NB4 (cell line): ENCODE measurements at regions not wholly inside any gene's neighbourhood (a gene's known extent, or its start where the extent isn't known, plus 50 kb on each side); places are given as distances from the start of the nearest gene placed in this dataset.

ENCODE experiments used
- DNase-seq: peaks from one replicate; pipeline ENCODE4 v3.0.0; 2010; ENCODE audit warnings: low read depth
- H3K4me3 ChIP-seq: one replicate; pipeline ENCODE4 v1.5.1; 2011; ENCODE audit warnings: mild to moderate bottlenecking, low read depth, low read length, moderate library complexity
- CTCF ChIP-seq: IDR thresholded peaks from one replicate; pipeline ENCODE4 v1.5.1; 2012; ENCODE audit warnings: low read depth, low read length
- MAX ChIP-seq: IDR thresholded peaks from 2 replicates; pipeline ENCODE4 v1.6.1; 2011; ENCODE audit warnings: low read depth, low read length
- MYC ChIP-seq: IDR thresholded peaks from 2 replicates; pipeline ENCODE4 v1.6.1; 2011; ENCODE audit warnings: low read depth, low read length
- POLR2A ChIP-seq: IDR thresholded peaks from 2 replicates; pipeline ENCODE4 v1.6.1; 2011; ENCODE audit warnings: mild to moderate bottlenecking; ENCODE audit not compliant: insufficient read length; ENCODE audit errors: extremely low read depth

GRCh38 chr15:94747510-94747909 lies 516.1 kb downstream of the MCTP2 start:
- no peak for DNase-seq
- H3K4me3 ChIP-seq, result no peak overlapping the region
- no peak for TF ChIP-seq MAX
- TF ChIP-seq CTCF, result no peak
- no peak for TF ChIP-seq POLR2A
- no peak for TF ChIP-seq MYC

GRCh38 chr15:94749811-94750617 lies 518.7 kb downstream of the MCTP2 start:
- no peak overlapping the region for H3K4me3 ChIP-seq
- TF ChIP-seq CTCF, result no peak
- no peak for TF ChIP-seq MYC
- no peak for TF ChIP-seq MAX
- no peak for DNase-seq

- TF ChIP-seq MAX, result no peak
- TF ChIP-seq POLR2A, result no peak
- TF ChIP-seq CTCF, result no peak
- TF ChIP-seq MYC, result no peak
- DNase-seq, result no peak
- no peak overlapping the region for H3K4me3 ChIP-seq
Measured at GRCh38 chr15:94760348-94760747, 529.0 kb downstream of the MCTP2 start.

GRCh38 chr15:94761574-94761973 lies 530.2 kb downstream of the MCTP2 start:
- TF ChIP-seq POLR2A, result no peak
- TF ChIP-seq CTCF, result no peak
- no peak for TF ChIP-seq MAX
- no peak for TF ChIP-seq MYC

GRCh38 chr15:94769089-94769488 lies 537.7 kb downstream of the MCTP2 start:
- TF ChIP-seq POLR2A (no peak), CTCF (no peak), MAX (no peak), MYC (no peak)
- DNase-seq, result no peak
- H3K4me3 ChIP-seq, result no peak overlapping the region

More at GRCh38 chr15:94761574-94761973, 530.2 kb downstream of the MCTP2 start:
- H3K4me3 ChIP-seq, result no peak overlapping the region
- no peak for DNase-seq

GRCh38 chr15:94770199-94770598 lies 538.8 kb downstream of the MCTP2 start:
- H3K4me3 ChIP-seq, result no peak overlapping the region
- TF ChIP-seq MYC (no peak), MAX (no peak), CTCF (no peak), POLR2A (no peak)
- DNase-seq, result no peak
